AG08395 (cell line): ENCODE measurements at regions not wholly inside any gene's neighbourhood (a gene's known extent, or its start where the extent isn't known, plus 50 kb on each side); places are given as distances from the start of the nearest gene placed in this dataset.

ENCODE experiments used
- DNase-seq: peaks from one replicate; pipeline ENCODE4 v3.0.0; 2012; ENCODE audit warnings: mixed read lengths, low spot score

DNA sequence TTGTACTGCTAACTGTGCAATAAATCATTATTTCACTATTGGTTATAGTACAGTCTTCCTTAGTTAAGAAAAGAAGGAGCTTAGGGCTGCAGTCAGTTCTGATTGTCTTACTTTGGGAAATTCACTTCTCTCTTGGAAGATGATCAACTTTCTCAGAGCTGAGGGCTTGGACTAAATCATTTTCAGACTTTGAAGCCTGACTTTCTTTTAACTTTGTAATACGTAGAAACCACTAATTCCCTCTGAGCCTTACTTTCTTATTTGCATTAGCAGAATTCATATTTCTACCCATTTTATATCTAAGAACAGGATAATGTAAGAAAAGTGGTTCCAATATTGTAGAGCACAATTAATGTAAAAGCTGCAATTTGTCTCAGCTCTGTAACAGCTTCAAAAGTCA lies 386.4 kb downstream of the TRIB2 start:
- no peak for DNase-seq

DNA sequence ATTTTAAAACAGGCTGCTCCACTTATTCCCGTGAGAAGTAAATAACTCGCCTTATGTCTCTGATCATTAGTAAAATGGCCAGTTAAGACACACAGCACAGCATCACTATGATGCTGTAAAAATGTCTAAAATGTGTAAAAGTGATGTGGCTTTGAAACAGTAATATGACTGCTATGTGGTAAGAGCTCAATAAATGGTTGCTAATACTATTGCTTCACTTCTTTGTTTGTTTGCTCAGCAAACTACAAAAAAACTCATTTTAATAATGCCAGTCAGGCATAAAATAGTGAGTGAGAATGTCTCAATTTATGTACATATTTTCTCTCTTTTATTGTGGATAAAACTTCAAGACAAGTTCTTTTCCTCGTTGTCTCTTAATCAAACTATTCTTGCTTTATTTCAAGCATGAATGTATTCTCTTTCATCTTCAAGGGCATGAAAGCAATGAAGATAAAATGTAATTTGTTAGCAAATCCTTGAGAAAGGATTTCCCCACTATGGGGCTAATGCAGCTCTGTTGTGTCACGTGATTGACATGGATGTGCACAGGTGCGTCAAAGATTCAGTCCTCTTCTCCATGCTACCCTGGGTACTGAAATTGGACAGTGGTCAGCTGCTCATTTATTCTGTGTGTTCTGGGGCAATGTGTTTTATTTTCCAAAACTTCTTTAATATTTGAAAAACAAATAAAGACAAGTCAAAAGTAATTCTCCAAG lies 387.2 kb downstream of the TRIB2 start:
- DNase-seq: no peak

DNA sequence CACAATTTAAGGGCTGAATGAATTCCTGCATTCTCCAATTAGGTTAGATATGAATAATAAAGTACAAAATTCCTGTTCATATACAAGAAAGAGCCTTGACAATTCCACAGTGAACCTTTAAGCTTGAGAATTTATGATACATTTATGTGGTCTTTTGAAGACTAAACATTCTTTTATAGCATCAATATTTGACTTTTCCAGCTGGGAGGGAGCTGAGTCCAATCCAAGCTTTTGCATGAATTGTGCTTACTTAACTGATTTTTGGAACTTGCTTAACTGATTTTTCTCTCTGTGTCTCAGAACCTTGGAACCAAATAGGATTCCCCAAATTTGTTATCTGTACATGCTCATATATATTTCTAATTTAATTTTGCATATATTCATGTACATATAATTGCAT lies 388.0 kb downstream of the TRIB2 start:
- DNase-seq: no peak

DNA sequence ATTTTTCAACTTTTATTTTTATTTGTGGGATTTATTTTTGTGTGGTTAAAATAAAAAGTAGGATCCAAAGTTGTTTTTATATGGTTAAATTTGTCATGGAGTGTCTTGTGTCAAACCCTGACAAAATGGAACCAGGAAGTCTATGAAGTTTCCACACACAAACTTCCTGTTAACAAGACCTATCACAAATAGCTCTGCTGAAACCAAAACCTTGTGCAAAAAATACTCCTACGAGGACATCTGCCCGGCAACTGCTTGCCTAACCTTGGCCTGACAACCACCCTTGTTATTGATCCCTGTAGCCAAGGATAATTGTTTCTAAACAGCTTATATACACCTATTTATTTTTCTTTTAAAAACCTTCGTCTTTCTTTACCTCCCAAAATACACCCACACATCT lies 389.6 kb downstream of the TRIB2 start:
- no peak for DNase-seq

DNA sequence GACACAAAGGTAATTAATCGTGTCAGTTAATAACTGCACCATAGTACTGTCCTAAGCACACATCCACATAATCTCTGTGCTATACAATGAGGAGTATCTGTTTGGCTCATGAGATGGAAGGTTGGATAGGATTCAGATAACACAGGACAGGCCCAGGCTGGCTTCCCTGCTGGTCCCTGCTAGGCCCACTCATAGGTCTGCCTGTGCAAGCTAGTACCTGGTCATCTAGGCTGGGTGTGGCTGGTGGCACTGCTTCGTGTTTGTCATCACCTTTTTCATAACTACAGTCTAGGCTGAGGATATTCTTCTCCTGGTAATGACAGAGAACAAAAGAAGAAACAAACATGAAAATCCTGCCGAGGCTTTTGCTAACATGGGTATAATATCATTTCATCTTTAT lies 392.8 kb downstream of the TRIB2 start:
- no peak for DNase-seq

DNA sequence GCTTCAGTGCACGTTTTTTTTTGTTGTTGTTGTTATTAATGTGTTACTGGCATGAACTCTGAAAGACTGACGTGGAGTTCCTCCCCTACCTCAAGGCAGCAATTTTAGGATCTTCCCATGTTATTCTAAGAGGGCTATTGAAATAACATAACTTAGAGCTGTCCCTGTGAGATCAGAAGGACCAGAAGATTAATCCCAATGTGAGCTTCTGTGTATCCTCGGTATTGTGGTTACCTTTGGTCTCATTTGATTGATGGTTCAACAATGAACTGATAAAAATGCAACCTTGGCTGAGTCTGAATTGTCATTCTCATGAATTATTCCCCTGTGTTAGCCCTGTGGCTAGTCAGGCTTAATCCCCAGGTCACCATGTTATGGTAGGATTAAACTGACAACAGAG lies 394.1 kb downstream of the TRIB2 start:
- DNase-seq: no peak

DNA sequence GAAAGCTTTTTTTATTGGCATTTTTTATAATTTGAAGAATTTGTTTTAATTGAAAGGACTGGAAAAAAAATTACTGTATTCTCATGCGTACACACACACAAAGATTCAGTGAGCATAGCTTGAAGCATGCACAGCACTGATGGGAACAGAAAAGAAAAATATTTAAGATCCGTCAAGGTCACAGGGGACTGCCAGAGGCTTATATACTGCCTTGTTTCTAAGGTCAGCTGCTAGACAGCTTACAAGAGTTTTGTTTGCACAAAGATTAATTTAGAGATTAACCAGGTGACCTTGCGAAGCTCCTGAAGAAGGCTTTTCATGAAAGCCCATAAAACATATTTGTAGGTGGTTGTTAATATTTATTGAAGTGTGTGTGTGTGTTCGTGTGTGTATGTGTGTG lies 396.3 kb downstream of the TRIB2 start:
- no peak for DNase-seq

DNA sequence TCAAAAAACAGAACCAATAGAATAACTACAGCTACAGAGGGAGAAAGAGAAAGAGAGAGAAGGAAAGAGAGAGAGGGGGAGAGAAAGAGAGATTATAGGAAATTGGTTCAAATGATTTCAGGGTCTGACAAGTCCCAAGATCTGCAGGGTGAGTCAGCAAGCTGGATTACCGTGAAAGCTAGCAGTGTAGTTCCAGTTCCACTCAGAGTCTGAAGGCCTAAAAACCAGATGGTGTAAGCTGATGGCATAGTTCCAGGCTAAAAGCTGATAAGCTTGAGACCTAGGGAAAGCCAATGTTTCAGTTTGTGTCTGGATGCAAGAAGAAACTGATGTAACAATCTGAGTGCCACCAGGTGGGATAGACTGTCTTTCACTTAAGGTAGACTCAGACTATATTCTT lies 397.7 kb downstream of the TRIB2 start:
- no peak for DNase-seq

- no peak for DNase-seq
These were observed 398.9 kb downstream of the TRIB2 start for GRCh38 chr2:13115643-13116042.

GRCh38 chr2:13121096-13121495 lies 404.4 kb downstream of the TRIB2 start:
- no peak for DNase-seq

DNA sequence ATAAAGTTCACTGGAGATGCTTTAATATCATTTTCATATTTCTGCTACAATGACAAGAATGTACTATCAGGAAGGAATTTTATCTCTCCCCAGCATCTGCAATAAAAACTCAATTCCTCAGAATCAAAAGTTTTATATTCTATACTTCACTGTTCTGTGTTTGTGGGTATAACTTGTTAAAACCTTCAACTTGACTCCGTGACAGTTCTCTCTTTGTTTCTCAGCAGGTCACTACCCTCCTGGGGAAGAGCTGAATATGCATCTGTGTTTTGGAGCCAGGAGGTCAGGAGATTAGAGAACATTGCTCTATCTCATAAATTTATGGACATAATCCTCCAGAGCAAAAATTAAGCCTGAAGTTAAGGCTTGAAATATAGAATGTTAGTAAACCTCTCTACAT lies 411.4 kb downstream of the TRIB2 start:
- no peak for DNase-seq

DNA sequence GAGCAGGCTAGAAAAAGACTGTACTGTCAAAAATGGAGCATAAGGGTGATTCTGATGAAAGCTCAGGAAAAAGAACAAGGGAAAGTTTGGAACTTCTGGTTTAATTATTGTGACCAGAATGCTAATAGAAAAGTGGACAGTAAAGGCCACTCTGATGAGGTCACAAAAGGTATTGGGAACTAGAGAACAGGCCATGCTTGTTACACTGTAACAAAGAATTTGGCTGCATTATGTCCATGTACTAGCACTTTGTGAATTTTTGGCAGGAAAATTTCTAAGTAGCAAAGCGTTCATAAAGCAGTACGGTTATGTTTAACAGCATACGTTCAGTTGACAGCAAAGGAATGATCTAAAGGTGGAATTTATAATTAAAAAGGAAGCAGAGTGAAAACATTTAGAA lies 418.6 kb downstream of the TRIB2 start:
- no peak for DNase-seq

DNA sequence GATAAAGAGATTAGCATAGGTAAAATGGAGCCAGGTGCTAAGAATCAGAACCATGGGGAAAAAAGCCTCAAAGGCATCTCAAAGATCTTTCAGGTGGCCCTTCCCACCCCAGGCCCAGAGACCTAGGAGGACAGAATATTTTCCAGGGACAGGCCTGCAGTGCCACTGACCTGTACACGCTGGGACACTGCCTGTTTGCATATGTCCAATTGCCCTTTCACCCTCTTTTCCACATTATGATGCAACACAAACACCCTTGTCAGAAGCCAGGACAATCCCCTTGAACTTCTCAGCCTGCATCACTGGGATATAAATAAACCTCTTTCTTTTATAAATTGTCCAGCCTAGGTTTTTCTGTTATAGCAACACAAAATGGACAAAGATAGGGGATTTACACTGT lies 419.1 kb downstream of the TRIB2 start:
- DNase-seq: no peak

DNA sequence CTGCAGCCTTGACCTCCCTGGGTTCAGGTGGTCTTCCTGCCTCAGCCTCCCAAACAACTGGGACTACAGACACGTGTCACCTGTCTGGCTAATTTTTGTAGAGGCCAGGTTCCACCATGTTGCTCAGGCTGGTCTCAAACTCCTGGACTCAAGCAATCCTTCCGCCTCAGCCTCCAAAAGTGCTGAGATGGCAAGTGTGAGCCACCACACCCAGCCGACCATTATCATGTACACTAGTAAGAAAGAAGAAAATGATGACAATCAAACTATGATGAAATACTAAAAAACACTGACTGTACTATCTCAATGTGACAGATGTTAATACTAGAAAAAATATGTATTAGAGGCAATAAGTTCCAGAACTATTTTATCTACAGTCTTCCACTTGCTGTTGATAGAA lies 420.9 kb downstream of the TRIB2 start:
- no peak for DNase-seq

- DNase-seq: no peak
These were observed 424.6 kb downstream of the TRIB2 start for GRCh38 chr2:13141315-13141714.

DNA sequence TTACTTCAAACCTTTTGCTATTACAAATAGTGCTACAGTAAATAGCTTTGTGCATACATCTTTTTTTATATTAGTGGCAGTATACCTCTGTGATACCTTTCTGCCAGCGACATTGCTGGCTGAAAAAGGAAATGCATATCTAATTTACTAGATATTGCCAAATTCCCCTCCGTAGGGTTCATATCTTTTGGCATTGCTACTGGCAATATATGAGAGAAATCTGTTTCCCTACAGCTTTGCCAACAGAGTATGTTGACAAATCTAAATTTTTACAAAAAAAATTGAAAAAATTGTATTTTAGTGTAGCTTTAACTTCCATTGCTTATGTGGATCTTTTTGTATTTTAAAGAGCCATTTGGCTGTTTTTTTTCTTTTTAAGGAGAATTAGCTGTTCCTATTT lies 426.7 kb downstream of the TRIB2 start:
- no peak for DNase-seq

DNA sequence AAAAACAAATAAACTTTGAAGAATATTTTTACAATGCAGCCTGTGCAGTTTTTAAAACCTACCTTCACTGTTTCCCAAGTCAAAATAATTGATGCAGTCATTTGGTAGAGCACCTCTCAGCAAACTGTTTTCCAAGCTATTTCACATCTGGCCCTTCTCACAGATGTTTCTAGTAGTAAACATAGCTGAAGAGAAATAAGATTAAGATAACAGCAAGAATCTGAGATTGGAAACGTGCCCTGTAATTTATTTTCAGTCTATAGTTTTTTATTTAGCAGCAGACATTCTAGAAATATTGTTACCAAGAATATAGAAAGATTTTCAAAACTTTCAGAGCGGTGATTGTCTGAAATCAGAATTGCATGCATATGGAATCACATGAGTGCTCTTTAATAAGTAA lies 440.2 kb downstream of the TRIB2 start:
- DNase-seq: no peak

- no peak for DNase-seq
These were observed 441.7 kb downstream of the TRIB2 start for GRCh38 chr2:13158466-13158865.

GRCh38 chr2:13180729-13181128 lies 464.0 kb downstream of the TRIB2 start:
- no peak for DNase-seq

DNA sequence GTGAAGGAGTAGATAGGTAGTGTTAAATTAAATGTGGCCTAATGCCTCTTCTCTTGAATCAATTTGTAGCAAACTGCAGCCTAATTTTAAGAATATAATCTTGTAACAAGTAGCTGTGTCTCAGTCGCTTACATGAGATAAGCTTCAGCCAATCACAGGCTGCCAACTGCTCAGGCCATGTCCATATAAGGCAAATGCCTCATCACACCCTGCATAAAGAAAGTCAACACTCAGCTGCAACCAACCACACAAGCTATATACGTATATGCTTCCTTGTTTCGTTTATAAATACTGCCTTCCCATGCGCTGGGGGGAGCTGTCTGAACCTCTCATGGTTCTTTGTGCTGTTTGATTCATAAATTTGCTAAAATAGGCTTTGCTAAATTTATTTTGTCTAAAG lies 476.3 kb downstream of the TRIB2 start:
- DNase-seq: no peak

DNA sequence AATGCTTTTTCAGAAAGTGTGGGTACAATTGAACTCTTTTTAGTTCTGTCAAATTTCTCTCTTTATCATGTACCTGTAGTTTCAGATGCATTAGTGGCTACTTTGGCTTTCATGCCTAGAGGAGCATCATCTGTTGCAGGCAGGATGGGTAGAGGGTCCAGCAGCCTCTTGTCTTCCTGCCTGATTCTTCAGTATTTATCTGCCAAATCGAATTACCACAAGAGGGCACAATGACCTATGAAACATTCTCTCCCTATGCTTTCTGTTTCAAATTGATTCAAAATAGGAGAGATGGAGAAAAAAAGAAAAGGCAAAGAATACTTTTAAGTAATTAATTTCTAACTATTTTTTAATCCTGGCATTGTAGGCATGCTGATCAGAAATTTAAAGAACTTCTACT lies 477.2 kb downstream of the TRIB2 start:
- DNase-seq: peak; percentile 2

DNA sequence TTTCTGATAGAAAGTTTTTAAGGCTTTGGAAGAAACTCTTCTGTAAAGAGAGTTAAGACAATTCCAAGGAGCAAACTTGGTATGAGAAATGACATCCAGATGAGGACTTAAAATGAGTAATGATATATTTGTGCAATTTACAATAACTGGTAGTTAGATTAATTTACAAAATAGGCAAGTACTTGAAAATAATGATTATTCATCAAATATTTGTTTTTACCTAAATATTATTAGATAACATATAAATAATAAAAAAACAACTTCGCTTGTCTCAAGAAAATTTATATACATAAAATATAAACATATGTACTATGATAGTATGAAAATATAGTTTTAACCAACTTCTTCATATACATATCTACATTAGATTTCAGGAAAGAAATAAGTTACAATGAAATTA lies 478.5 kb downstream of the TRIB2 start:
- DNase-seq: no peak

- DNase-seq: no peak
These were observed 480.5 kb downstream of the TRIB2 start for GRCh38 chr2:13197248-13197647.

GRCh38 chr2:13201924-13202323 lies 485.2 kb downstream of the TRIB2 start:
- DNase-seq: no peak

DNA sequence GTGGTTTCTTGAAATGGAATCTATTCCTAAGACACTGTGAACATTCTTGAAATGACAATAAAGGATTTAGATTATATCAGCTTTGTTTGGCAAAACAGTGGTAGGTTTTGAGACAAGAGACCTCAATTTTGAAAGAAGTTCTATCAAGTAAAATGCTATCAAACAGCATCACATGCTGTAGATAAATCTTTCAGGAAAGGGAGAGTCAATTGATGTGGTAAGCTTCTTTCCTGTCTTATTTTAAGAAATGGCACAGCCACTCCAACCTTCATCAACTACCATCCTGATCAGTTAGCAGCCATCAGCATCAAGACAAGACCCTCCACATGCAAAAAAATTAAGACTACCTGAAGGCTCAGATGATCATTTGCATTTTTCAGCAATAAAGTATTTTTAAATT lies 495.4 kb downstream of the TRIB2 start:
- DNase-seq: no peak
